ENCODE measurements at regions not wholly inside any gene's neighbourhood (a gene's known extent, or its start where the extent isn't known, plus 50 kb on each side); places are given as distances from the start of the nearest gene placed in this dataset.

DNA sequence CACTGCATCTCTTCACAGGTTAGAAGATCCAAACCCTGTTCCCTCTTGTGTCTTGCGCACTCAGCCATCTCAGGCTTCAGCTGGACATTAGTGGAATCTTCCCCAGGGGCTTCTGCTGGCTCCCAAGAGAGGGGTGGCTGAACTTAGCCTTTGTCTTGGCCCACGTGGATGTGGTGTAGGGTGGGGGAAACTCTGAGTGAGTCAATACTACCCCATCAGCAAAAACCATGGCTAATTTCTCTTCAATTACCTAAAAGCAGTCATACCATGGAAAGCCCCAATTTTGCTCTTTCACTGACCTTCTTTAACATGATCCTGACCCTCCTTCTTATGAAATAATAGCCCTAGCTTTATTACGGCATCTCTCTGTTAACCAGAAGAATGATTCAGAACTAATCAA lies 72.5 kb upstream of the RAB3GAP2 start:
- ATAC-seq: no peak
- TF ChIP-seq ZFP30 (CRISPR knock-in tag; IDR thresholded peaks at IDR 0.05) (no peak), BACH2 (CRISPR knock-in tag; IDR thresholded peaks at IDR 0.05; ENCODE audit: borderline replicate concordance) (no peak), ISL1 (CRISPR knock-in tag; IDR thresholded peaks at IDR 0.05) (no peak), ESRRG (CRISPR knock-in tag; IDR thresholded peaks at IDR 0.05) (no peak), OSR1 (CRISPR knock-in tag; IDR thresholded peaks at IDR 0.05) (no peak), ZNF70 (CRISPR knock-in tag; IDR thresholded peaks at IDR 0.05) (no peak), PPARA (CRISPR knock-in tag; IDR thresholded peaks at IDR 0.05; ENCODE audit: borderline replicate concordance) (no peak), ARNTL (CRISPR knock-in tag; IDR thresholded peaks at IDR 0.05; ENCODE audit: borderline replicate concordance, low read depth) (no peak), CSDC2 (CRISPR knock-in tag; IDR thresholded peaks at IDR 0.05) (no peak), GLIS3 (CRISPR knock-in tag; IDR thresholded peaks at IDR 0.05) (no peak), RARB (CRISPR knock-in tag; IDR thresholded peaks at IDR 0.05) (no peak)
- TF ChIP-seq, protein P1, sequence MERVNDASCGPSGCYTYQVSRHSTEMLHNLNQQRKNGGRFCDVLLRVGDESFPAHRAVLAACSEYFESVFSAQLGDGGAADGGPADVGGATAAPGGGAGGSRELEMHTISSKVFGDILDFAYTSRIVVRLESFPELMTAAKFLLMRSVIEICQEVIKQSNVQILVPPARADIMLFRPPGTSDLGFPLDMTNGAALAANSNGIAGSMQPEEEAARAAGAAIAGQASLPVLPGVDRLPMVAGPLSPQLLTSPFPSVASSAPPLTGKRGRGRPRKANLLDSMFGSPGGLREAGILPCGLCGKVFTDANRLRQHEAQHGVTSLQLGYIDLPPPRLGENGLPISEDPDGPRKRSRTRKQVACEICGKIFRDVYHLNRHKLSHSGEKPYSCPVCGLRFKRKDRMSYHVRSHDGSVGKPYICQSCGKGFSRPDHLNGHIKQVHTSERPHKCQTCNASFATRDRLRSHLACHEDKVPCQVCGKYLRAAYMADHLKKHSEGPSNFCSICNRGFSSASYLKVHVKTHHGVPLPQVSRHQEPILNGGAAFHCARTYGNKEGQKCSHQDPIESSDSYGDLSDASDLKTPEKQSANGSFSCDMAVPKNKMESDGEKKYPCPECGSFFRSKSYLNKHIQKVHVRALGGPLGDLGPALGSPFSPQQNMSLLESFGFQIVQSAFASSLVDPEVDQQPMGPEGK (CRISPR knock-in tag; IDR thresholded peaks at IDR 0.05; ENCODE audit: borderline replicate concordance): no peak
- TF ChIP-seq, protein P2, sequence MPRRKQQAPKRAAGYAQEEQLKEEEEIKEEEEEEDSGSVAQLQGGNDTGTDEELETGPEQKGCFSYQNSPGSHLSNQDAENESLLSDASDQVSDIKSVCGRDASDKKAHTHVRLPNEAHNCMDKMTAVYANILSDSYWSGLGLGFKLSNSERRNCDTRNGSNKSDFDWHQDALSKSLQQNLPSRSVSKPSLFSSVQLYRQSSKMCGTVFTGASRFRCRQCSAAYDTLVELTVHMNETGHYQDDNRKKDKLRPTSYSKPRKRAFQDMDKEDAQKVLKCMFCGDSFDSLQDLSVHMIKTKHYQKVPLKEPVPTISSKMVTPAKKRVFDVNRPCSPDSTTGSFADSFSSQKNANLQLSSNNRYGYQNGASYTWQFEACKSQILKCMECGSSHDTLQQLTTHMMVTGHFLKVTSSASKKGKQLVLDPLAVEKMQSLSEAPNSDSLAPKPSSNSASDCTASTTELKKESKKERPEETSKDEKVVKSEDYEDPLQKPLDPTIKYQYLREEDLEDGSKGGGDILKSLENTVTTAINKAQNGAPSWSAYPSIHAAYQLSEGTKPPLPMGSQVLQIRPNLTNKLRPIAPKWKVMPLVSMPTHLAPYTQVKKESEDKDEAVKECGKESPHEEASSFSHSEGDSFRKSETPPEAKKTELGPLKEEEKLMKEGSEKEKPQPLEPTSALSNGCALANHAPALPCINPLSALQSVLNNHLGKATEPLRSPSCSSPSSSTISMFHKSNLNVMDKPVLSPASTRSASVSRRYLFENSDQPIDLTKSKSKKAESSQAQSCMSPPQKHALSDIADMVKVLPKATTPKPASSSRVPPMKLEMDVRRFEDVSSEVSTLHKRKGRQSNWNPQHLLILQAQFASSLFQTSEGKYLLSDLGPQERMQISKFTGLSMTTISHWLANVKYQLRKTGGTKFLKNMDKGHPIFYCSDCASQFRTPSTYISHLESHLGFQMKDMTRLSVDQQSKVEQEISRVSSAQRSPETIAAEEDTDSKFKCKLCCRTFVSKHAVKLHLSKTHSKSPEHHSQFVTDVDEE (CRISPR knock-in tag; IDR thresholded peaks at IDR 0.05): no peak
- TF ChIP-seq, protein P3, sequence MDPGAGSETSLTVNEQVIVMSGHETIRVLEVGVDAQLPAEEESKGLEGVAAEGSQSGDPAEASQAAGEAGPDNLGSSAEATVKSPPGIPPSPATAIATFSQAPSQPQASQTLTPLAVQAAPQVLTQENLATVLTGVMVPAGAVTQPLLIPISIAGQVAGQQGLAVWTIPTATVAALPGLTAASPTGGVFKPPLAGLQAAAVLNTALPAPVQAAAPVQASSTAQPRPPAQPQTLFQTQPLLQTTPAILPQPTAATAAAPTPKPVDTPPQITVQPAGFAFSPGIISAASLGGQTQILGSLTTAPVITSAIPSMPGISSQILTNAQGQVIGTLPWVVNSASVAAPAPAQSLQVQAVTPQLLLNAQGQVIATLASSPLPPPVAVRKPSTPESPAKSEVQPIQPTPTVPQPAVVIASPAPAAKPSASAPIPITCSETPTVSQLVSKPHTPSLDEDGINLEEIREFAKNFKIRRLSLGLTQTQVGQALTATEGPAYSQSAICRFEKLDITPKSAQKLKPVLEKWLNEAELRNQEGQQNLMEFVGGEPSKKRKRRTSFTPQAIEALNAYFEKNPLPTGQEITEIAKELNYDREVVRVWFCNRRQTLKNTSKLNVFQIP (CRISPR knock-in tag; IDR thresholded peaks at IDR 0.05; ENCODE audit: borderline replicate concordance, low read depth): no peak
- TF ChIP-seq, protein P4, sequence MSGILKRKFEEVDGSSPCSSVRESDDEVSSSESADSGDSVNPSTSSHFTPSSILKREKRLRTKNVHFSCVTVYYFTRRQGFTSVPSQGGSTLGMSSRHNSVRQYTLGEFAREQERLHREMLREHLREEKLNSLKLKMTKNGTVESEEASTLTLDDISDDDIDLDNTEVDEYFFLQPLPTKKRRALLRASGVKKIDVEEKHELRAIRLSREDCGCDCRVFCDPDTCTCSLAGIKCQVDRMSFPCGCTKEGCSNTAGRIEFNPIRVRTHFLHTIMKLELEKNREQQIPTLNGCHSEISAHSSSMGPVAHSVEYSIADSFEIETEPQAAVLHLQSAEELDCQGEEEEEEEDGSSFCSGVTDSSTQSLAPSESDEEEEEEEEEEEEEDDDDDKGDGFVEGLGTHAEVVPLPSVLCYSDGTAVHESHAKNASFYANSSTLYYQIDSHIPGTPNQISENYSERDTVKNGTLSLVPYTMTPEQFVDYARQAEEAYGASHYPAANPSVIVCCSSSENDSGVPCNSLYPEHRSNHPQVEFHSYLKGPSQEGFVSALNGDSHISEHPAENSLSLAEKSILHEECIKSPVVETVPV (CRISPR knock-in tag; IDR thresholded peaks at IDR 0.05): no peak

DNA sequence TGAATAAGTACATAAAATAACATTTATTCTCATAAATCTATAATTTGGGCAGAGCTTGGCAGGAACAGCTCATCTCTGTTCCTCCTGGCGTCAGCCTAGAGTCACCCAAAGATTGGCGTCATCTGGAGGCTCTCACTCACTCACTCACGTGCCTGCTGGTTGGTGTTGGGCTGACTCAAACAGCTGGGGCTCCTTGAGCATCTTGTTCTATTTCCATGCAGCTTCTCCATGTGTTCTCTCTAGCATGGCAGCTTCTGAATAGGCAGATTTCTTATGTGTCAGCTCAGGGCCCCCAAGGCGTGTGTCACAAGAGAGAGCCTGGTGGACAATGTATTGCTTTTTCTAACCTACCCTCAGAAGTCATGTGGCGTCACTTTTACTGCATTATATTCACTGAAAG lies 70.6 kb upstream of the RAB3GAP2 start:
- TF ChIP-seq, protein P4 (CRISPR knock-in tag; IDR thresholded peaks at IDR 0.05): no peak
- TF ChIP-seq ARNTL (CRISPR knock-in tag; IDR thresholded peaks at IDR 0.05; ENCODE audit: borderline replicate concordance, low read depth) (no peak), ZC3H10 (CRISPR knock-in tag; IDR thresholded peaks at IDR 0.05) (no peak), ZNF565 (CRISPR knock-in tag; conservative IDR thresholded peaks at IDR 0.05; ENCODE audit: low read depth) (no peak), ZFP3 (CRISPR knock-in tag; IDR thresholded peaks at IDR 0.05) (no peak), ZFP30 (CRISPR knock-in tag; IDR thresholded peaks at IDR 0.05) (no peak), TCF4 (CRISPR knock-in tag; IDR thresholded peaks at IDR 0.05; ENCODE audit: borderline replicate concordance) (no peak), CSDC2 (CRISPR knock-in tag; IDR thresholded peaks at IDR 0.05) (no peak), TOX (CRISPR knock-in tag; IDR thresholded peaks at IDR 0.05; ENCODE audit: borderline replicate concordance) (no peak), ISL1 (CRISPR knock-in tag; IDR thresholded peaks at IDR 0.05) (no peak), GLIS3 (CRISPR knock-in tag; IDR thresholded peaks at IDR 0.05) (no peak), ZNF8 (CRISPR knock-in tag; IDR thresholded peaks at IDR 0.05) (no peak), SNAI2 (CRISPR knock-in tag; IDR thresholded peaks at IDR 0.05) (no peak), PPARA (CRISPR knock-in tag; IDR thresholded peaks at IDR 0.05; ENCODE audit: borderline replicate concordance) (no peak)
- TF ChIP-seq, protein P3 (CRISPR knock-in tag; IDR thresholded peaks at IDR 0.05; ENCODE audit: borderline replicate concordance, low read depth): no peak
- TF ChIP-seq, protein P2 (CRISPR knock-in tag; IDR thresholded peaks at IDR 0.05): no peak
- ATAC-seq: no peak
